ENCODE measurements at regions not wholly inside any gene's neighbourhood (a gene's known extent, or its start where the extent isn't known, plus 50 kb on each side); places are given as distances from the start of the nearest gene placed in this dataset.

DNA sequence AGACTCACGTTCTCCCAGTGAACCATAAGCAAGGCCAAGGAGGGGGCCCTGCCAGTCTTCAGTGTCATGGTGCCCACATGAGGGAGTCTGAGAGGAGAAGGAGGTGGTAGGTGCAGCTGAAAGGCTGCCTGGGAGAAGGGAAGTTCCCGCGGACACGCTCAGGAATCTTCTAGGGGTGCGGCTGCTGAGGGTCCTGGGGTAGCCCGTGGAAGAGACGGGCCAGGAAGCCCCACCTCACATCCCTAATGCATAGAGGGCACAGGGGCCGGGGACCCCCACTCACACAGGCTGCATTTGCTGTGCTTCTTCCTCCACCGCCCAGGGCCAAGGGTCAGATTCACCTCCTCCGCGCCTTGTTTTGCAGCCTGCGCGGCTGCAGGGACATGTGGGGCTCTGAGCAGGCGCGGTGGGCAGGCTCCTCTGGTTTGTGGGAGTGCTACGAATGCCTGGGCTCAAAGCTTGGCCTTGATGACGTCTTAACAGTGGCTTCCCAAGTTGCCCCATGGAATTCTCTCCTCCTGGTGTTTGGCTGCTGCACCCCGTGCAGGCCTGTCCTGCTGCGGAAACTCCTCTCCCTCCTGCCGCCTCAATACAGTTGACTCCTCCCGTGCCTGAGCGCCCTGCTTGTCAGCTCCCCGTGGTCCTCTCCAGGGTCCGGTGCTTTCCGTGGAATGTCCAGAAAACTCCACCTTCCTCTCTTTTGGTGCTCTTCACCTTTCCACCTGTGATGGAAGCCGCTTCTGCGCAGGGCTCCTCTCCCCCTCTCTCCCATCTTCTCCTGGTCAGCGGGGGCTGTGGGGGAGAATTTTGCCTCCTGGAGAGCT is 95.7 kb downstream of the VAPA start:
- Histone ChIP-seq H3K27me3 (ENCODE audit: control insufficient read depth, insufficient read depth, low read length) (no peaks in the 10 kb centered on the region), H3K4me1 (ENCODE audit: control insufficient read depth, low read depth, low read length) (no peaks in the 10 kb centered on the region), H3K9me3 (ENCODE audit: control insufficient read depth, low read depth, low read length) (no peaks in the 10 kb centered on the region), H3K27ac (ENCODE audit: low read length) (no peak overlapping the region), H3K9ac (ENCODE audit: low read length) (no peak overlapping the region), H3K36me3 (ENCODE audit: control insufficient read depth, low read depth, low read length) (no peaks in the 10 kb centered on the region), H3K4me3 (ENCODE audit: low read length) (no peak overlapping the region)

DNA sequence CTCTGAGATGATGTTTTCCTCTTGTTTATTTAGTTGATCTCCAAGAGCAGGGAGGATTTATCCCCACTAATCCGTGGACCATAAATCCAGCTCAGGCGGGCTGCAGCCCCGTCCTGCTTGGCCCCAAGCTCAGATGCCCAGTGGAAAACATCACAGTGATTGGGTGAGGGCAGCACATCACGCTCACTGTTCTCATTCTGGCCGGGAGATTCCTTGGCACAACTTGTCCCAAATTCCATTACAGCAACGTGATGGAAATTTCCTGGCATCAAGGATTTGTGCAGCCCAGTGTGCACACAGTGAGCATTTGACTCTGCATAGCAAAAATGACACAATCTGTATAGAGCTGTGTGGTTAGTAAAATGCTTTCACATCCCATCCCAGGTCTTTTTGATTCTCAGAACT is 96.8 kb downstream of the VAPA start:
- no peaks in the 10 kb centered on the region for H3K36me3 ChIP-seq (ENCODE audit: control insufficient read depth, low read depth, low read length)
- H3K27me3 ChIP-seq (ENCODE audit: control insufficient read depth, insufficient read depth, low read length): no peaks in the 10 kb centered on the region
- H3K27ac ChIP-seq (ENCODE audit: low read length): no peak overlapping the region
- H3K4me3 ChIP-seq (ENCODE audit: low read length): no peak overlapping the region
- no peak overlapping the region for H3K9ac ChIP-seq (ENCODE audit: low read length)
- no peaks in the 10 kb centered on the region for H3K4me1 ChIP-seq (ENCODE audit: control insufficient read depth, low read depth, low read length)
- no peaks in the 10 kb centered on the region for H3K9me3 ChIP-seq (ENCODE audit: control insufficient read depth, low read depth, low read length)

DNA sequence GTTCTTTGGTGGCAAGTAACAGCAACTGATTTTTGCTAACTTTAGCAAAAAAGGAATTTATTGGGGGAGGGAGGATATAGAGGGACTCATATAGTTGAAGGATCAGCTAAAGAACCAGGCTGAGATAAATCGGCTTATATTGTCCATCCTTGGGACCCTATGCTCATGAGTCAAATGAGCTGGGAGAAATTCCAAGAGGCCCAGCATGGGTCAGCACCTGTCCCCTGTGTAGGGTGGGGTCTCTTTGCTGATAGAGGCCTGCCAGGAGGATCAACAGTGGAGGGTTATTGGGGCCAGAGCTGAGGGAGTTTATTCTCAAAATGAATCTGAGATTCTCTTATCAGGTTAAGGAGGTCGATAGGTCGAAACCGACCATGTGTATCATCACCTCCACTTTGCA is 97.2 kb downstream of the VAPA start:
- H3K4me1 ChIP-seq (ENCODE audit: control insufficient read depth, low read depth, low read length): no peaks in the 10 kb centered on the region
- H3K27ac ChIP-seq (ENCODE audit: low read length): no peak overlapping the region

DNA sequence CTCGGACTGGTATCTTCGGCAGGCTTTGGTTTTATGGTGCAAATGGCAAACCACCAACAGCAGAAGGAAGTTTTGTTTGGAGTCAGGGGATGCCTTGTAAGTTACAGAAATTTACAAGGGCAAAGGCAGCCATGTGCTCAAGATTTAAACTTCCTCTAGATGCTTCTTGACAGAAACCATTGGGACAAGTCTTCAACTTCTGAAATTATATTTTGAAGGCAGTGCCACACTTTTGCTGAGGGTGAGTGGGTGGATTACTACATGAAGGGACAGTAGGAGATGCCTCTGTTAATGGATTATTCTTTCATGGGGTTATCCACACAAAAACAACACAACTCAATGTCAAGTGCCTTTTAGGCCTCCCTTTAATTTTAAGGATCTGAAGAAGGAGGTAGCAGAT is 97.9 kb downstream of the VAPA start:
- no peaks in the 10 kb centered on the region for H3K36me3 ChIP-seq (ENCODE audit: control insufficient read depth, low read depth, low read length)

More for the DNA sequence above, 97.2 kb downstream of the VAPA start:
- H3K36me3 ChIP-seq (ENCODE audit: control insufficient read depth, low read depth, low read length): no peaks in the 10 kb centered on the region
- no peaks in the 10 kb centered on the region for H3K27me3 ChIP-seq (ENCODE audit: control insufficient read depth, insufficient read depth, low read length)
- no peak overlapping the region for H3K9ac ChIP-seq (ENCODE audit: low read length)
- H3K9me3 ChIP-seq (ENCODE audit: control insufficient read depth, low read depth, low read length): no peaks in the 10 kb centered on the region
- no peak overlapping the region for H3K4me3 ChIP-seq (ENCODE audit: low read length)

DNA sequence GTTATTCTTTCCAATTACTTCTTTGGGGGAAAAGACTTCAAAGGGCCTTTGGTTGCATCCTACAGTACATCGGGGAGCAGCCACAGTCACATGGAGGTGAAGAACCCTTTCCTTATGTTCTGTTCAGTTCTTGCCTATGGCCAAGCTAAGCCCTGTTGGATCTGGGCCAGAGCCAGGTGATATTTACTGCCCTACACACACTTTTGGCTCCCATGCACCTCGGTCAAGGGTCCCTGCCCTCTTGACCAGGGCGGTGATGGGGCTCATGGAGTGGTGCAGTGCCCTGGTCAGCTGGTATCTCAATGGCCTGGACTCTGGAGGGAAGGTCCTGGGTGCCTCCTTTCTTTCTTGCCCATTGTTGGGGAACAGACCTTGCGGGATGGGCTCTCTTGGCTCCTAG is 98.7 kb downstream of the VAPA start:
- no peak overlapping the region for H3K9ac ChIP-seq (ENCODE audit: low read length)
- H3K27me3 ChIP-seq (ENCODE audit: control insufficient read depth, insufficient read depth, low read length): no peaks in the 10 kb centered on the region
- no peaks in the 10 kb centered on the region for H3K9me3 ChIP-seq (ENCODE audit: control insufficient read depth, low read depth, low read length)
- H3K4me3 ChIP-seq (ENCODE audit: low read length): no peak overlapping the region
- no peaks in the 10 kb centered on the region for H3K4me1 ChIP-seq (ENCODE audit: control insufficient read depth, low read depth, low read length)
- no peaks in the 10 kb centered on the region for H3K36me3 ChIP-seq (ENCODE audit: control insufficient read depth, low read depth, low read length)
- H3K27ac ChIP-seq (ENCODE audit: low read length): no peak overlapping the region

More for the DNA sequence above, 97.9 kb downstream of the VAPA start:
- H3K4me1 ChIP-seq (ENCODE audit: control insufficient read depth, low read depth, low read length): no peaks in the 10 kb centered on the region
- H3K27me3 ChIP-seq (ENCODE audit: control insufficient read depth, insufficient read depth, low read length): no peaks in the 10 kb centered on the region
- H3K4me3 ChIP-seq (ENCODE audit: low read length): no peak overlapping the region
- no peak overlapping the region for H3K9ac ChIP-seq (ENCODE audit: low read length)
- no peak overlapping the region for H3K27ac ChIP-seq (ENCODE audit: low read length)
- no peaks in the 10 kb centered on the region for H3K9me3 ChIP-seq (ENCODE audit: control insufficient read depth, low read depth, low read length)

DNA sequence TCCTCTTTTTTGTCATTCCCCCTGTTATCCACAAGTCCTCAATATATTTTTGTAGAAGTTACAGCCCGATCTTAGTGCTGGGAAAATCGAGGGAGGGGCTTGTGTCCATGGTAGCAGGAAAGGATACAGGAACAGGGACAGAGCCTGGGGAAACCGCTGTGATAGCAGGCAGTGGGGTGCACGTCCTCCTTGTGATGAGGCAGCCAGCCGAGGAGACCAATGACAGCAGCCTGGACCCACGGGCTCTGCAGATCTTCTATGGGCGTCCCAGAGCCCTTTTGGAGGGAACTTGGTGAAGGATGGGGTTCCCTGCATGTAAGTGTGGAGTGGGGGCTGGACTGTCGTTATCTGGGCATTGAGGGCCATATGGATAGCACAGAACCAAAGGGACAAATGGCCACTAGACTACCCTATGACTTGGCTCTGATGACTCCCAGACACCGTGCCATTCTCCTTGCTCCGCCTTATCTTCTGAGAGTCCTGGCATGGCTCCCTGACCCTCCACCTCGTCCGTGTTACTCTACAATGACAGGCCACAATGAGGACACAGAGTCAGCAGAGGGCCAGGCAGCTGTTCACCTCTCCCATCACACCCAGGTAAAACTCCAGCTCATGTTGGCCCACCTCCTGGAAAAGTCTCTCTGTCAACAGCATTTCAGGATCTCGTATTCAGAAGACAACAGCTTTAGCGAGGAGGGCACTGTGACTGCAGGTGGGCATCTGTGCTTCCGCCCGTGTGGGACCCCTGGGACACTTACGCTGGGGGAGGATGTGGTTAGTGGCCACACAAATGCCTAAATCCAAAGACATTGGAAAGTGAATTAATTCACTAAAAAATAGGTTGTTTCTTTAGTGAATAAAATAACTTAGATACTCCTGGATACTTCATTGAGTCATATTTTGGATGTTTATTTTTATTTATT is 100.1 kb downstream of the VAPA start:
- Histone ChIP-seq H3K36me3 (ENCODE audit: control insufficient read depth, low read depth, low read length) (no peaks in the 10 kb centered on the region), H3K4me3 (ENCODE audit: low read length) (no peak overlapping the region), H3K27ac (ENCODE audit: low read length) (no peak overlapping the region), H3K9me3 (ENCODE audit: control insufficient read depth, low read depth, low read length) (no peaks in the 10 kb centered on the region), H3K27me3 (ENCODE audit: control insufficient read depth, insufficient read depth, low read length) (no peaks in the 10 kb centered on the region), H3K9ac (ENCODE audit: low read length) (no peak overlapping the region), H3K4me1 (ENCODE audit: control insufficient read depth, low read depth, low read length) (no peaks in the 10 kb centered on the region)

DNA sequence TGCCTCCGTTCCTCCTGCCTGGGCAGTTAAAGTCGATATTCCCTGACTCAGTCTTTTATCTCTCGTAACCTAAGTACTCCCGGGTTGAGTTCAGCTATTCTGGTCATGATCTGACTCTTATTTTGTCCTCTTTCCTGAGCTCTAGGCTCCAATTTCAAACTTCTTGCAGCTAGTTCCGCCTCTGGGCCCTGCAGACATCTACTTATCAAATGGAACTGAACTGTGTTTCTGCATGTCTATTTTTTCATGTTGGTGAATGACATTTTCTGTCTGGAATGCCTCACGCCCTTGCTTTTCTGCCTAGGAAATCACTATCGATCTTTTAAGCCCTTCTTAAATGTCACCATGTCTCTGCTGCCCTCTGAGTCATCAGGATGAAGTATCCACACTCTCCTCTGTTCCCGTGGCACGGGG is 101.5 kb downstream of the VAPA start:
- H3K9me3 ChIP-seq (ENCODE audit: control insufficient read depth, low read depth, low read length): no peaks in the 10 kb centered on the region
- no peaks in the 10 kb centered on the region for H3K27me3 ChIP-seq (ENCODE audit: control insufficient read depth, insufficient read depth, low read length)
- H3K4me3 ChIP-seq (ENCODE audit: low read length): no peak overlapping the region
- no peaks in the 10 kb centered on the region for H3K4me1 ChIP-seq (ENCODE audit: control insufficient read depth, low read depth, low read length)
- no peak overlapping the region for H3K27ac ChIP-seq (ENCODE audit: low read length)
- no peaks in the 10 kb centered on the region for H3K36me3 ChIP-seq (ENCODE audit: control insufficient read depth, low read depth, low read length)
- H3K9ac ChIP-seq (ENCODE audit: low read length): no peak overlapping the region

DNA sequence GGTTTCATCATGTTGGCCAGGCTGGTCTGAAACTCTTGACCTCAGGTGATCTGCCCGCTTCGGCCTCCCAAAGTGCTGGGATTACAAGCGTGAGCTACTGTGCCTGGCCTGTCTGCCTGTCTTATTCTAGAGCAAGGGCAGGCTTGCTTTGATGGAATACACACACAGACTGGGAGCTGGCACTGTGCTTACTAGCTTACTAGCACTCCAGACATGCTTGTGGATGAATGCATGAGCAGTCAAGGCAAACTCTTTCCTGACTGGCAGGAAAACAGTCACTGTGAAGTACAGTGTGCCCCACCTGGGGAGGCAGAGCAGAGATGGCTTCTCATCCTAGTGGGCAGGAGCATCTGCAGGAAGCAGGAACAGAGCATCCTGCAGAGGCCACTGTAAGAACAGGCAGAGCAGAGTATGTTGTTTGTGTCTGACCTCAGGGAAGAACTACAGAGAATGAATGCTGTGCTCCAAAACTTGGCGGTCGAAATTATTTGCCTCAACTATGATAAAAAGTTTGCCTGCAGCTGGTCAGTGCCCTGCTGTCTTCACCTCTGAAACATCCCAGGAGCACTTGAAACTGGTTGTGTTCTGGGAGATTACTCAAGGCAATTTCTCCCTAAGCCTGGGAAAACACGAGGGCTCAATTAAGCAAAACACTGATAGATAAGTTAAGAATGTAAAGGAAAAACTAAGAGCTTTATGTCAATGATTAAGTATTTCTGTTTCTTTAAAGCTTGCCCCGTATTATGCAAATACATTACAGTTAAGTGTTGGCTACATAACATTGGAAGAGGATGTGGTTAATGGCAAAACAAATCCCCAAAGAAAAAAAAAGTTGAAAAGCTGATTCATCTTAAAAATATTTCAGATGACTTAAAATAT is 102.4 kb downstream of the VAPA start:
- H3K27ac ChIP-seq (ENCODE audit: low read length): no peak overlapping the region
- H3K27me3 ChIP-seq (ENCODE audit: control insufficient read depth, insufficient read depth, low read length): no peaks in the 10 kb centered on the region
- no peak overlapping the region for H3K4me3 ChIP-seq (ENCODE audit: low read length)
- H3K36me3 ChIP-seq (ENCODE audit: control insufficient read depth, low read depth, low read length): no peaks in the 10 kb centered on the region
- no peaks in the 10 kb centered on the region for H3K9me3 ChIP-seq (ENCODE audit: control insufficient read depth, low read depth, low read length)
- H3K9ac ChIP-seq (ENCODE audit: low read length): no peak overlapping the region
- H3K4me1 ChIP-seq (ENCODE audit: control insufficient read depth, low read depth, low read length): no peaks in the 10 kb centered on the region

DNA sequence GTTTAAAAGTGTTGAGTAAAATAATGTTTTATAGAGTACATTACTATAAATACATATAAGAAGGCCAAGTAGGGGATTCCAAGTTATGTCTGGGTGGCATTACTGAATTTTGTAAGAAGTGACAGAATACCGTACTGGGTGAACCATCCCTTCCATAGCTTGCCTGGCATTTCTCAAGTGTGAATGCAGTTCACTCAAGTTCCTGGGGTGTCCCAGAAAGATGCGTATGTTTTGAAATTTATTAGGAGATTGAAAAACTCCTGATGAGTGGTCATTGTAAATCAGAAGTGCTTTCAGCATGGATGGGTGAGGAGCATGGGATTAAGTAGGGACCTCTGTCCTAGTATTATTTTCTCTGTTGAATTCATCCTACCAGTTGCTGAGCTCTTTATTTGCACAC is 103.2 kb downstream of the VAPA start:
- H3K4me1 ChIP-seq (ENCODE audit: control insufficient read depth, low read depth, low read length): no peaks in the 10 kb centered on the region
- no peak overlapping the region for H3K27ac ChIP-seq (ENCODE audit: low read length)
- H3K9ac ChIP-seq (ENCODE audit: low read length): no peak overlapping the region
- no peaks in the 10 kb centered on the region for H3K9me3 ChIP-seq (ENCODE audit: control insufficient read depth, low read depth, low read length)
- no peaks in the 10 kb centered on the region for H3K36me3 ChIP-seq (ENCODE audit: control insufficient read depth, low read depth, low read length)
- no peak overlapping the region for H3K4me3 ChIP-seq (ENCODE audit: low read length)
- no peaks in the 10 kb centered on the region for H3K27me3 ChIP-seq (ENCODE audit: control insufficient read depth, insufficient read depth, low read length)

DNA sequence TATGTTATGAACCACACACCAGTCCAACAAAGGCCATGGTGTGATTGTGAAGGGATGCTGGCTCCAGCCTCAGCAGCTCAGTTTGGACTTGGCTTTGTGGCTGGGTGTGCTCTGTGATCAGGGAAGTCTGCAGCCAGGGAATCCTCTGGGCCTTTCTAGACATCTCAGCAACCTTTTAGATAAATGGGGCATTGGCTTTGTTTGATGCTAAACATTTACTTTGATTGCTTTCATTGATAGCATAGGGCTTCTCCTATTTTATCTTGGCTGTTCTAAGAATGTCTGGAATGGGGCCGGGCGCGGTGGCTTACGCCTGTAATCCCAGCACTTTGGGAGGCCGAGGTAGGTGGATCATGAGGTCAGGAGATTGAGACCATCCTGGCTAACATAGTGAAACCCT is 104.5 kb downstream of the VAPA start:
- Histone ChIP-seq H3K4me3 (ENCODE audit: low read length) (no peak overlapping the region), H3K4me1 (ENCODE audit: control insufficient read depth, low read depth, low read length) (no peaks in the 10 kb centered on the region), H3K9me3 (ENCODE audit: control insufficient read depth, low read depth, low read length) (no peaks in the 10 kb centered on the region), H3K27me3 (ENCODE audit: control insufficient read depth, insufficient read depth, low read length) (no peaks in the 10 kb centered on the region), H3K27ac (ENCODE audit: low read length) (no peak overlapping the region), H3K9ac (ENCODE audit: low read length) (no peak overlapping the region), H3K36me3 (ENCODE audit: control insufficient read depth, low read depth, low read length) (no peaks in the 10 kb centered on the region)

DNA sequence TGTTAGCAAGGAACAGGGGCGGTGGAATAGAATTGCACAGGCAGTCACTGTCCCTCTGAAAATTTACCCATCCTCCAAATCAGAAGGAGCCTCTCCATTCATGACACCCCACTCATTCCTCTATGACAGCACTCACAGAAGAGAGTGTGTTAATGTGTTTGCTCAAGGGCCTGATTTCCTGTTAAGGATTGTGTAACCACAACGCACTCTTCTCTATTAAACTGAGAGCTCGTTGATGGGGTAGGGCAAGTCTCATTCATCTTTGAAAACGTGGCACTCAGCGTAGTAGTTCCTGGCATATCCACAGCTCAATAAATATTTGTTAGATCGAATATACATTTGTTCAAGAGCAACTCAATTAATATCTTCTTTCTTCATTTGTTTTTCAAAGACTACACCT is 106.4 kb downstream of the VAPA start:
- Histone ChIP-seq H3K4me1 (ENCODE audit: control insufficient read depth, low read depth, low read length) (no peaks in the 10 kb centered on the region), H3K9ac (ENCODE audit: low read length) (no peak overlapping the region), H3K27ac (ENCODE audit: low read length) (no peak overlapping the region), H3K4me3 (ENCODE audit: low read length) (no peak overlapping the region), H3K9me3 (ENCODE audit: control insufficient read depth, low read depth, low read length) (no peaks in the 10 kb centered on the region), H3K36me3 (ENCODE audit: control insufficient read depth, low read depth, low read length) (no peaks in the 10 kb centered on the region), H3K27me3 (ENCODE audit: control insufficient read depth, insufficient read depth, low read length) (no peaks in the 10 kb centered on the region)

All from iPS-18a (cell line).